ENCODE measurements at regions not wholly inside any gene's neighbourhood (a gene's known extent, or its start where the extent isn't known, plus 50 kb on each side); places are given as distances from the start of the nearest gene placed in this dataset.
A peak's percentile ranks its signal among the peaks of the same experiment; 100 is the strongest.

DNA sequence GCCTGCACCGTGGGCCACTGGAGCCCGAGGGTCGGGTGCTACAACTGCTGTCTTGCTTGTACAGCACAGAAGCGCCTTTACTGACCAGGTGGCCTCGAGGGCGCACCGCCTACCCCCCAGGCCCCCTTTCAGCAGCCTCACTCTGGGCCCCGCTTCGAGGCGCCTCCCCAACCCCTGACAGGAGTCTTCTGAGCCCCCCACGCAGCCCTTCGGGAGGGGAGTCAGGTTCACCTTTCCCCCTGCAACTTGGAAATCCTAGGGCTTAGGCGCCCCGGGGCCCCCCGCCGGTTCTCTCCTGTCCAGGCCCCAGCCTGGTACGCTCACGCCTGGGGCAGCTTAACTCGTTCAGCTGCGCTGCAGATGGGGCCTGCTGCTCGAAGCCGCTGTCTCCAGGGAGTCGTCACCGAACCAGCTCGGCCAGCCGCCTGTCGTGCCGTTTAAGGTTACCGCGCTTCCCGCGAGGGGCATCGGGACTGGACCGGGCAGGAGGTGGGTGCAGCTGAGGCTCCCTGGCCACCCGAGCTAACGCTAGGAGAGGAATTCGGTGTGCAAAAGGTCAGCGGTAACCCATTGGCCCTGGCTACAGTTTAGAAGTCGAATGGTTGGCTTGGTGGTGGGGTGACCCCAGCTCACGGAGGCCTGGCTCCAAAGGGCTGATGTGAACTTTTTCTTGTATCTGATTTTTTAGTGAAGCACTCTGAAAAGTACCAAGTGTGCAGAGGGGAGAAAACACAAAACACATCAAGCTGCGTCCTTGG is 58.9 kb upstream of the BCOR start:
- H3K4me3 ChIP-seq (replicated peaks; ENCODE audit: low read depth, low read length) = no peak overlapping the region
- TF ChIP-seq, protein P1, sequence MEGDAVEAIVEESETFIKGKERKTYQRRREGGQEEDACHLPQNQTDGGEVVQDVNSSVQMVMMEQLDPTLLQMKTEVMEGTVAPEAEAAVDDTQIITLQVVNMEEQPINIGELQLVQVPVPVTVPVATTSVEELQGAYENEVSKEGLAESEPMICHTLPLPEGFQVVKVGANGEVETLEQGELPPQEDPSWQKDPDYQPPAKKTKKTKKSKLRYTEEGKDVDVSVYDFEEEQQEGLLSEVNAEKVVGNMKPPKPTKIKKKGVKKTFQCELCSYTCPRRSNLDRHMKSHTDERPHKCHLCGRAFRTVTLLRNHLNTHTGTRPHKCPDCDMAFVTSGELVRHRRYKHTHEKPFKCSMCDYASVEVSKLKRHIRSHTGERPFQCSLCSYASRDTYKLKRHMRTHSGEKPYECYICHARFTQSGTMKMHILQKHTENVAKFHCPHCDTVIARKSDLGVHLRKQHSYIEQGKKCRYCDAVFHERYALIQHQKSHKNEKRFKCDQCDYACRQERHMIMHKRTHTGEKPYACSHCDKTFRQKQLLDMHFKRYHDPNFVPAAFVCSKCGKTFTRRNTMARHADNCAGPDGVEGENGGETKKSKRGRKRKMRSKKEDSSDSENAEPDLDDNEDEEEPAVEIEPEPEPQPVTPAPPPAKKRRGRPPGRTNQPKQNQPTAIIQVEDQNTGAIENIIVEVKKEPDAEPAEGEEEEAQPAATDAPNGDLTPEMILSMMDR (IDR thresholded peaks at IDR 0.05; ENCODE audit: low read length, missing control alignments) = no peak
- no peak for DNase-seq (ENCODE audit: low read depth)

DNA sequence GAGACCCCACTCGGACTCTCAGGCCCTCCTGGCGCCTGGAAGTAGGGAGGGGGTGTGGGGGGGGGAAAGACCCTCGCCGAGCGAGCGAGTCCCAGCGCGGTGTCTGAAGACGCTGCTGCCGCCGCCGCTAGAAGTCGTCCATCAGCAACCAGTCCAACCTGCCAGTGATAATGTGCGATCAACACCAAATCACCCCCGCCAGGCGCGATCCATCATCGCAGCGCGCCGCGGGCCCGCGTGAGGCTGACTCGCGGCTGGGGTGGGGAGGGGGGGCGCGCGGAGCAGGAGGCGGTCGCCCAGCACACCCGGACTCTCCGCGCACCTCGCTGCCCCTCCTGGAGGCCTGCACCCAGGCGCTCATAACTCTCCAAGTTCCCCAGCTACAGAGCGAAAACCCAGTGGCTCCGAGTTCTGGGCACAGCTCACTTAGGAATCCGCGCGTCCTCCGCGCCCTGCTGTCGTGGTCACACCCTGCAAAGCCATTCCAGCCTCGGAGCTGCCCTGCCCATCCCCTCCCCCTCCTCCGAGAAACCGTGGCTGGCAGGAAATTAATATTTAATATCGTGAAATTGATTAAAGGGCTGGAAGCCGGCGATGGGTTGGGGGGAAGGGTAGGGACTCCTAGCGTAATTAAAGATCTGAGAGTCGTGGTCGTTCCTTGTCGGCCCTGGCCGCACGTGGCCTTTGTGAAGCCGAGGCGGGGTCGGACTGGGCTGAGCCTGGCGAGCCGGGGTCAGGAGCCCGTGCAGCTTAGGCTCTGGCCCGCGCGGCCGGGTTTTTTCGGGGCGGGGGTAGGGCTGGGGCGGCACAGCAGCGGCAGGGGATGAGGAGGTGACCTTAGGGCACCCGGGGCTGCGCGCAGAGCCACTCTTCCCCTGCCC is 58.1 kb upstream of the BCOR start:
- H3K4me3 ChIP-seq (replicated peaks; ENCODE audit: low read depth, low read length) = peak overlapping the region; percentile 38
- DNase-seq (ENCODE audit: low read depth) = no peak
- TF ChIP-seq, protein P1 (IDR thresholded peaks at IDR 0.05; ENCODE audit: low read length, missing control alignments) = no peak

DNA sequence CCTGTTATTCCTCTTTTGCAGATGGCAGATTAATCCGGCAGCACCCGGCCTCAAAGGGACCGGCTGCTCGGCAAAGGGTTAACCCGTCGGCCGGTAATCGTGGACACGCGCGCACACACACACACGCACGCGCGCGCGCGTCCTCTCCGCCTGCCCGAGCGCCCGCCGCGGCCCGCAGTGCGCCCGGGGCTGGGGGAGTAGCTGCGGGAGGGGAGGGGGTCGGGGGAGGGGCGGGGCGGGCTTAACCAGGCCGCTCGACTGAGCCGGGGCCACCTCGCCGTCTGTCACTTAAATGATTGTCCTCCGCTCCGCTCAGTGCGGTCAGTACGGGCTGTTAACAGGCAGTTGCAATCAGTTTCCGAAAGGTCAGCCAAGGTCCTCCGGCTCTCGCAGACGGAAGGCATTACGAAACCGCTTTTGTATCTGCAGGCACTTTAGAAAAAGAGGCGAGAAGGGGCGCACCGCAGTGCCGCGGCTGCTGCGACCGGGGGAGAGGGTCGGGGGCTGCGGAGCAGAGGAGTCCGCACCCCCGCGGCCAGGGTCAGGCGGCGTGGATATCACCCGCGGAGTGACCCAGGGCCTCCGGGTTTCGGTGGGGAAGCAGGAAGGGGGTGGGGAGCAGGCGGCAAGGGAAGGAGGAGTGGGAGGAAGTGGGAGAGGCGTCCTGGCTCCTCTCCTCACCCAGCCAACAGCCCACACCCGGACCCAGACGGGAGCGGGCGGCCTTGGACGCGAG is 57.3 kb upstream of the BCOR start:
- TF ChIP-seq, protein P1 (IDR thresholded peaks at IDR 0.05; ENCODE audit: low read length, missing control alignments) = no peak
- peak; percentile 61 for DNase-seq (ENCODE audit: low read depth)
- peak overlapping the region; percentile 38 for H3K4me3 ChIP-seq (replicated peaks; ENCODE audit: low read depth, low read length)

DNA sequence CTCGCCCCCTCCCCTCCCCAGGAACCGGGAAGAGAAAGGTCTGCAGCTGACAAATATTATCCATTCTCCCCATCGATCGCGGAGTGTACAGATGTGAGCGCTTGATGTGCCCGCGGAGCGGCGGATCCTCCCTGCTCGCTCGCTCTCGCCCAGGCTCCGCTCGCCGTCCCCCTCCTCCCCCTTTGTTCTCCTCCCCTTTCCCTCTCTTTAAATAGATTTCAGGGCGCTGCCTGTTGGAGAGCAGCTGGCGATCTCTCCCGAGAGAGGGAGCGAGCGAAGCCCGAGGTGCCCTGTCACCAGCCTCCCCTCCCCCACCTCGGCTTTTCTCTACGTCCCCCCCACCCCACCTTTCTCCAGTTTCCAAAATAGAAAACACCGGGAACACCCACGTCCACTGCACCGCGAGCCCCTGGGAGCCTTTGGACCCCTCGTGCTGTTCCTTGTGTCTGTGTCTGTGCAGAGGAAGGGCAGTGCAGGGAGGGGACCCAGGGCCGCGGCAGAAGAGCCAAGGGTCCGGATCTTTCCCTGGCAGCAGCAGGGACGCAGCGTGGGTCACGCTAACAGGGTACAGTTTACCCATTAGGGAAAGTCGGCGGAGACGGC is 56.6 kb upstream of the BCOR start:
- TF ChIP-seq, protein P1 (IDR thresholded peaks at IDR 0.05; ENCODE audit: low read length, missing control alignments) = no peak
- DNase-seq (ENCODE audit: low read depth) = peak; percentile 45
- H3K4me3 ChIP-seq (replicated peaks; ENCODE audit: low read depth, low read length) = peak overlapping the region; percentile 36

DNA sequence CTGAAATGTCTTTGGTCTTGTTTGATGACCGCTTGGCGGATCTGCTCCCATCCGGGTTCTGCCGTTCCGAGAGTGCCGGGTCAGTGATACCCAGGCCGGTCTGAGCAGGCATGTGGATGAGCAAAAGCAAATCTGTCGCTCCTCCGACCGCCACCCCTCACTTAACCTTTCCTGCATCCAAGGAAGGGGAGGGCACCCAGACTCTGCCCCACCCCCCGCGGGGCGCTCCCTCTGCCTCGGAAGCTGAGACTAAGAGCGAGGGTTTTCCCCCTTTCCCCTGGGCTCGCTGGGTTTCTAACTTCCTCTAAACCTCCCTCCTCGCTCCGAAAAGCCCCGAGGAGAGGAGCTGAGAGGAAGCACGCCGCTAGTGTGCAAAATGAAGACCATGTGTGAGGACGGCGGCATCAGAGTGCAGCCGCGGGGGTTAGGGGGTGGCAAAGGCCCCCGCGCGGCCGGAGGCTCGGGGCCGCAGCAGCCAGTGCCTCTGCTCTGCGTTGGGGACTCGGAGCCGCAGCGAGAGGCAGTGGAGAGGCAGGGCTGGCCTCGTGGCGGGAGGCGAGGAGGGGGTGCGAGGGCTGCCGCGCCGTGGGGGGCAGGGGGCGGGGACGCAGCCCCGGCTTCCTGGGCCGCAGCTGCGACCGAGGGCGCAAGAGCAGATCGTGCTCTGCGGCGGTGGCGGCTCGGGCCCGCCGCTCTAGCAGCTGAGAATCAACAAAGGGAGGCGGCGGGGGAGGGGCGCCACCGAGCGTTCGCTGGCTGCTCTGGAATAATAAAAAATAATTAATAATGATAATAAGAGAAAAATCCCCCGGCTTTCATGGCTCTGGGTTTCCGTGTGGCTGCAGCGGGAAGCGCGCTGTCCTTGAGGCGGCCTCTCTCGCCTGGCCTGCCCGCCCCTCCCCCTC is 55.8 kb upstream of the BCOR start:
- peak overlapping the region; percentile 36 for H3K4me3 ChIP-seq (replicated peaks; ENCODE audit: low read depth, low read length)
- TF ChIP-seq, protein P1 (IDR thresholded peaks at IDR 0.05; ENCODE audit: low read length, missing control alignments) = no peak
- peak; percentile 44 for DNase-seq (ENCODE audit: low read depth)

Data from fibroblast of pulmonary artery (primary cell).